ENCODE measurements at regions not wholly inside any gene's neighbourhood (a gene's known extent, or its start where the extent isn't known, plus 50 kb on each side); places are given as distances from the start of the nearest gene placed in this dataset.
"Not testable (repeated sequence)": the region's sequence is repeated elsewhere in the genome, so short reads cannot be mapped to it uniquely, and the experiment has no call there.

GRCh38 chr7:113600428-113600827, 318.4 kb downstream of the PPP1R3A start:
- not testable (repeated sequence) for DNase-seq (ENCODE audit: low spot score)

DNA sequence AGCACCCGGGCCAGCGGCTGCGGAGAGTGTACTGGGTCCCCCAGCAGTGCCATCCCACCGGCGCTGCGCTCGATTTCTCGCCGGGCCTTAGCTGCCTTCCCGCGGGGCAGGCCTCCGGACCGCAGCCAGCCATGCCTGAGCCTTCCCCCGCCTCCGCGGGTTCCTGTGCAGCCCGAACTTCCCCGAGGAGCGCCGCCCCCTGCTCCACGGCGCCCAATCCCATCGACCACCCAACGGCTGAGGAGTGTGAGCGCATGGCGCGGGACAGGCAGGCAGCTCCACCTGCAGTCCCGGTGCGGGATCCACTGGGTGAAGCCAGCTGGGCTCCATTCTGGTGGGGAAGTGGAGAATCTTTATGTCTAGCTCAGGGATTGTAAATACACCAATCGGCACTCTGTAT, 325.4 kb downstream of the PPP1R3A start:
- not testable (repeated sequence) for DNase-seq (ENCODE audit: low spot score)

GRCh38 chr7:113592924-113593323, 325.9 kb downstream of the PPP1R3A start:
- DNase-seq (ENCODE audit: low spot score) = not testable (repeated sequence)

DNA sequence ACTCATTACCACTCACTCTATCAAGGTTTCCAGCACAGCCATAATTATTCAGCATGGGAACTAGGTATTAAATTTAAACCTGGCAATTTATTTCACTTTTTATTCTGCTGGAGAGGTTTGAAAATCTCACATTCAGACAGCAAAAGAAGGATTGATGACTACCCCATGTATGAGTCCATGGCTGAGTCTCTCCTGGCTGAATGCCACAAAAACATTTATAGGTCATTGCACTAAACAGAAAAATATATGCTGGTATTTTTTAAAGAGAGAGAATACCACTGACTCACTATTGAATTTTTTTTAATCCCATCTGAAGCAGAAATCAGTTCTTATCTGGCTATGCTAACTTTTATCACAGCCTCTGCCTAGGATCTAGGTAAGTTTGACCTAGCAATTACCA, 336.3 kb downstream of the PPP1R3A start:
- DNase-seq (ENCODE audit: low spot score) = no peak

GRCh38 chr7:113563257-113563656, 355.6 kb downstream of the PPP1R3A start:
- not testable (repeated sequence) for DNase-seq (ENCODE audit: low spot score)

DNA sequence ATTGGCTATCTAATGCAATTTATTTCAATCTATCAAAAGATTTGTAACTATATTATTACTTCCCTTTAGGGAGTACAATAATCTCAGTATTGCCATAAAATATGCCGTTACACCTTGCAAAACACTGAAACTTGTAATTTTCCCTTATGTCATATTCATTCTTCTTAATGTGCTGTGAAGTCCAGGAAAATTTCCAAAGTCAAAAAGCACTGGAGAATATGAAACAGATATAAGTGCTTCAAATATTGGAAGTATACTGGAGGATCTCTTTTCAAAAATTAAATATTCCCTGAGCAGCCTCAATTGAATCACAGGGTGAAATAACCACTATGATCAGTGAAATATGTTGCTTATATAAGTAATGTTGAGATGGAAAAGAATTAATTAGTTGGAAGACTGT, 356.0 kb downstream of the PPP1R3A start:
- DNase-seq (ENCODE audit: low spot score) = no peak

- DNase-seq (ENCODE audit: low spot score) = no peak
These were observed 356.6 kb downstream of the PPP1R3A start for GRCh38 chr7:113562242-113562641.

DNA sequence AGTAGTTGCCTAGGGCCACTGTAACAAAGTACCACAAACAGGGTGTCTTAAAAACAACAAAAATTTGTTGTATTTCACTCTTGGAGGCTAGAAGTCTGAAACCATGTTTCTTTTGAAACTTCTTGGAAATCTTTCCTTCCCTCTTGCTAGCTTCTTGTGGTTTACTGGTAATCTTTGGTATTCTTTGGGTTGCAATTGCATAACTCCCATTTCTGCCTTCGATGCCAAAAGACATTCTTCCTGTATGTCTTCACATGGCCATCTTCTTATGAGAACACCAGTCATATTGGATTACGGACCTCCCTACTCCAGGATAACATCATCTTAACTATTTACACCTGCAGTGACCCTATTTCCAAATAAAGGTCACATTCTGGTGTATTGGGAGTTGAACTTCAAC, 357.4 kb downstream of the PPP1R3A start:
- no peak for DNase-seq (ENCODE audit: low spot score)

GRCh38 chr7:113550966-113551365, 367.8 kb downstream of the PPP1R3A start:
- DNase-seq (ENCODE audit: low spot score) = no peak

DNA sequence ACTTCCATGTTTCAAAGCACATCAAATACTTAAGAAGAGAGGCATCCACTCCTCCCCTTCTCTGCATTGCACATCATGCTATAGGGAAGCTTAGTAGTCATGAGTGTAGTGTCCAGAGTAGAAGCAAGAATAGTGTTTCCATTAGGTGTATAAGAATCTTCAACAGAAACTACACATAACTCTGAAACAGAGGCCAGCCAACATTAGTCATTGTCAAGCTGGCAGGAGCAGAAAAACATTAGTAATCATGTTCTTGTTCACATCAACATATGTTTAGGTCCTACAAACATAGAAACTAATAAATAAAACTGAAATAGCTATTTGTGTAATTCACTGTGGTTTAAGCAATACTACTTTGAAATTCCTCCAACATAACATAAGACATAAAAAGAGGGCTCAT, 370.2 kb downstream of the PPP1R3A start:
- no peak for DNase-seq (ENCODE audit: low spot score)

- DNase-seq (ENCODE audit: low spot score) = no peak
These were observed 370.7 kb downstream of the PPP1R3A start for GRCh38 chr7:113548137-113548536.

DNA sequence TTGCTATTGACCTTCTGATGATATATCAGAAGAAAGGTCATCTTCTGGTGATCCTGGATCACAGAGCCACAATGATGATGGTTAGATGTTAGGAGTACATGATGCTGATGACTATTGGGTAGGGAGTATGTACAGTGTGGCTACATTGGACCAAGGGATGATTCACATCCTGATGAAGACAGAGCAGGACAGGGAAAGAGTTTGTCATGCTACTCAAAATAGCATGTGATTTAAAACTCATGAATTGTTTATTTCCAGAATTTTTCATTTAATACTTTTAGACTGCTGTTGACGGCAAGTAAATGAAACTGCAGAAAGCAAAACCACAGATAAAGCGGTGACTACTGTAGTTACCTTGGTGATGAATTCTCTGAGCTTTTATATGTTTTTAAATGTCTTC, 397.3 kb downstream of the PPP1R3A start:
- DNase-seq (ENCODE audit: low spot score) = no peak

- no peak for DNase-seq (ENCODE audit: low spot score)
These were observed 399.3 kb downstream of the PPP1R3A start for GRCh38 chr7:113519472-113519871.

DNA sequence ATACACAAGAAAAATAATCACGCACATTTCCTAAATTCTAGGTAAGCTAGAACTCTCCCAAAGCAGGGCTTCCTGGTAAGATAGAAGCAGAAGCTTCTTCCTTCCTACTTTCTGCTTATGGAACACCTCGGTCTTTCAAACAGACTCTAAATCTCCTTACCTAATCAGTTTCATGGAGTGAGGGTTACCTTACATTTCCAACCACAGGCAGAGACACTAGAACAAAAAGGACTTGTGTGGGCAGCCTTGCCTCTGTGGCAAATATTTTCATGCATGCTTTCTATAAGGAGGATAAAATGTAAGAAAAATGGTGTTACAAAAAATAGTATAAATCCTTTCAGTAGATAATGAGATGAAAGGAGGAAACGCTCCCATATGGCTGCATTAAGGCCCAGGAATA, 386.3 kb upstream of the SMIM30 start:
- no peak for DNase-seq (ENCODE audit: low spot score)

DNA sequence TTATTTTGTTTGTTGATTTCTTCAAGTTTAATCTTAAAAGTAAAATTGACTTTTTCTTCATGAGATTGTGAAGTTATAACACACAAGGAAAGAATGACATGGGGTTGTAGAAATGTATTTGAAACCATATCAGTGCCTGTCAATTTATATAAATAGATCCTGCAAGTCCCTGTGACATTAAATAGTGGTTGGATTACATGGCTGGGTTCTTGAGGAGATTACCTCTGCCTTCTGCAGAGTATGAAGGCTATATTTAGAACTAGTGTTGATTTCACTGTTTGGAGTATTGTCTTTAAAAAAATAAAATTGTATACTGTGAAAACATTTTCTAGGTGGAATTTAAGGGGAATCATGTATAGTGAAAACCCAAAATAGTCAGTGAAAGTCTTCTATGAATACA, 385.8 kb upstream of the SMIM30 start:
- no peak for DNase-seq (ENCODE audit: low spot score)

DNA sequence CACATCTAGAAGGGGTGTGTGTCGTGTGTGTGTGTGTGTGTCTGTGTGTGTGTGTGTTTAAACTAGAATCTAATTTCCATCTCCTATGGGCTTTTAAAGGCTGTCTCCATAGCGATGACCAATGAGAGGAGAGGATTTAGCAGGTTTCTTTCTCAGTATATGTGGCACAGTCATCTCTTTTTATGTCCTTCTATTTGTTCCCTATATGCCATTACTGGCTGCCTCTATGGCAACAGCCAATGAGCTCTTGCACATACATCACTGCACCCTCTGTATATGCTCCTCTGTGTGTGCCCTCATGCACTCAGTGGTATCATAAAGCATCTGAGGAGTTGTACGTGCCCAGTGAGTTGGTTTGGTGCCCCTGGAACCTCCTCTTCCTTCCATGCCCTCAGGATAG, 378.2 kb upstream of the SMIM30 start:
- DNase-seq (ENCODE audit: low spot score) = not testable (repeated sequence)

- not testable (repeated sequence) for DNase-seq (ENCODE audit: low spot score)
These were observed 376.6 kb upstream of the SMIM30 start for GRCh38 chr7:113494797-113495566.

- no peak for DNase-seq (ENCODE audit: low spot score)
These were observed 373.0 kb upstream of the SMIM30 start for GRCh38 chr7:113491305-113491704.

GRCh38 chr7:113487925-113488731, 369.8 kb upstream of the SMIM30 start:
- no peak for DNase-seq (ENCODE audit: low spot score)

- no peak for DNase-seq (ENCODE audit: low spot score)
These were observed 368.2 kb upstream of the SMIM30 start for GRCh38 chr7:113486548-113486947.

GRCh38 chr7:113483657-113484056, 365.3 kb upstream of the SMIM30 start:
- no peak for DNase-seq (ENCODE audit: low spot score)

DNA sequence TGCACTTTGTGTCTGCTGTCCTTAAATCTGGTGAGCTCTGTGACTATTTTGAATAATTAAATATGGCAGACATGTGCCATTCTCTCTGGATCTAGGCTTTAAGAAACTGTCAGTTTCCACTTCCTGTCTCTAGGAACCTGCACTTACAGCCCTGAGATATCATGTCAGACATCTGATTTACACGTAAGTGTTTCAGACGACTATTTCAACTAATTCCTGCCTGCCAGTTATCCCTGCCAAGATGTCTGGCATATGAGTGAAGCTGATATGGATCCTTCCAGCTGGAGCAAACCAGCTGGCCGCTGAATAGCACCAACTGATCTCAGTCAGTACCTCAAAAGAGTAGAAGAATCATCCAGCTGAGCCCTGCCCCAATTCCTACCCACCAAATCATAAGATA, 362.2 kb upstream of the SMIM30 start:
- DNase-seq (ENCODE audit: low spot score) = no peak

DNA sequence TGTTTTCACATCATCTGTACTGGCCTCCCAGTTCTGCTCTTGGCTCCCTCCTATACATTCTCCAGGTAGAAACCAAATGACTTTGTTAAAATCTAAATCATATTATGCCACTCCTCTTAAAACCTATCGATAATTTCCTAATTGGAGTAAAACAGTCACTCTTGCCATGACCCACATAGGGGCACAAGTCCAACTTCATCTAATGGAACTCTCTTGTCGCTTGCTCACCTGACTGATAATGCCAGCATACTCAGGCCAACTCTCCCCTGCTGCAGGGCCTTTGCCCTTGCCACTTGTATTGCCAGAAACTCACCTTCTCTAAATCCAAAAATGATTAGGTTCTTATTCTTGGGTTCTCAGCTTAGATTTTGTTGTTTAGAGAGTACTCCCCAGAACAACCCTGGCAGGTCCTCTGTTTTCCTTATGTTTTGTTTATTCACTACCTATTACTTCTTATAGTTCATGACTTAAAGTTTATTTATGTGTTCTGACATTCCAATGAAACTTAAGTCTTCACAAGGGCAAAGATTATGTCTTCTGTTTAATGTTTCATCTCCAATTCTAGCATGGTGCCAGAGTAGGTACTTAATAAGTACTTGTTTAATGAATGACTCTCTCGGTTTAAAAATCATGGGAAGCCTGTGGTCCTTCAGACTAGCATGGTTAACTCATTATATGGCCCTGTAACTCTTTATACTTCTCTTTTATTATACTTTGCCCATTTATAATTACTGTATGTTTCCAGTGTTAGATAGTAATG, 345.9 kb upstream of the SMIM30 start:
- DNase-seq (ENCODE audit: low spot score) = no peak

Data from putamen (tissue), 1 donor.